ENCODE measurements at regions not wholly inside any gene's neighbourhood (a gene's known extent, or its start where the extent isn't known, plus 50 kb on each side); places are given as distances from the start of the nearest gene placed in this dataset.

DNA sequence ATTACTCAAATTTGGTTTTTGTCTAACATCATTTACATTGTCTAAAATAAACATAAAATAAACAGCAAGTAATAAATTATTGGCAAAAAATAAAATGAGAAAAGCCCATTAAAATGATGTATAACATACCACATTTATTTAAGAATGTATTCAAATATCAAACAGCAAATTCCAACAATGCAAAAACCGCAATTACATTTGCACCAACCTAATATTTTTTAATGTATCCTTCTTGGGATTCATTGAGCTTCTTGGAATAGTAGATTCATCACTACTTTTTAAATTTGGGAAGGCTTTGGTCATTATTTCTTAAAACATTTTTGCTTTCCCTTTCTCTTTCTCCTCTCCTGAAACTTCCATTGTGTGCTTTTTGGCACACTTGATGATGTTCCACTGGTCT is 400.2 kb downstream of the MAGEE1 start:
- TF ChIP-seq, protein P1, sequence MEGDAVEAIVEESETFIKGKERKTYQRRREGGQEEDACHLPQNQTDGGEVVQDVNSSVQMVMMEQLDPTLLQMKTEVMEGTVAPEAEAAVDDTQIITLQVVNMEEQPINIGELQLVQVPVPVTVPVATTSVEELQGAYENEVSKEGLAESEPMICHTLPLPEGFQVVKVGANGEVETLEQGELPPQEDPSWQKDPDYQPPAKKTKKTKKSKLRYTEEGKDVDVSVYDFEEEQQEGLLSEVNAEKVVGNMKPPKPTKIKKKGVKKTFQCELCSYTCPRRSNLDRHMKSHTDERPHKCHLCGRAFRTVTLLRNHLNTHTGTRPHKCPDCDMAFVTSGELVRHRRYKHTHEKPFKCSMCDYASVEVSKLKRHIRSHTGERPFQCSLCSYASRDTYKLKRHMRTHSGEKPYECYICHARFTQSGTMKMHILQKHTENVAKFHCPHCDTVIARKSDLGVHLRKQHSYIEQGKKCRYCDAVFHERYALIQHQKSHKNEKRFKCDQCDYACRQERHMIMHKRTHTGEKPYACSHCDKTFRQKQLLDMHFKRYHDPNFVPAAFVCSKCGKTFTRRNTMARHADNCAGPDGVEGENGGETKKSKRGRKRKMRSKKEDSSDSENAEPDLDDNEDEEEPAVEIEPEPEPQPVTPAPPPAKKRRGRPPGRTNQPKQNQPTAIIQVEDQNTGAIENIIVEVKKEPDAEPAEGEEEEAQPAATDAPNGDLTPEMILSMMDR (IDR thresholded peaks at IDR 0.05; ENCODE audit: low read depth, low read length, missing input control): no peak
- TF ChIP-seq, protein P2, sequence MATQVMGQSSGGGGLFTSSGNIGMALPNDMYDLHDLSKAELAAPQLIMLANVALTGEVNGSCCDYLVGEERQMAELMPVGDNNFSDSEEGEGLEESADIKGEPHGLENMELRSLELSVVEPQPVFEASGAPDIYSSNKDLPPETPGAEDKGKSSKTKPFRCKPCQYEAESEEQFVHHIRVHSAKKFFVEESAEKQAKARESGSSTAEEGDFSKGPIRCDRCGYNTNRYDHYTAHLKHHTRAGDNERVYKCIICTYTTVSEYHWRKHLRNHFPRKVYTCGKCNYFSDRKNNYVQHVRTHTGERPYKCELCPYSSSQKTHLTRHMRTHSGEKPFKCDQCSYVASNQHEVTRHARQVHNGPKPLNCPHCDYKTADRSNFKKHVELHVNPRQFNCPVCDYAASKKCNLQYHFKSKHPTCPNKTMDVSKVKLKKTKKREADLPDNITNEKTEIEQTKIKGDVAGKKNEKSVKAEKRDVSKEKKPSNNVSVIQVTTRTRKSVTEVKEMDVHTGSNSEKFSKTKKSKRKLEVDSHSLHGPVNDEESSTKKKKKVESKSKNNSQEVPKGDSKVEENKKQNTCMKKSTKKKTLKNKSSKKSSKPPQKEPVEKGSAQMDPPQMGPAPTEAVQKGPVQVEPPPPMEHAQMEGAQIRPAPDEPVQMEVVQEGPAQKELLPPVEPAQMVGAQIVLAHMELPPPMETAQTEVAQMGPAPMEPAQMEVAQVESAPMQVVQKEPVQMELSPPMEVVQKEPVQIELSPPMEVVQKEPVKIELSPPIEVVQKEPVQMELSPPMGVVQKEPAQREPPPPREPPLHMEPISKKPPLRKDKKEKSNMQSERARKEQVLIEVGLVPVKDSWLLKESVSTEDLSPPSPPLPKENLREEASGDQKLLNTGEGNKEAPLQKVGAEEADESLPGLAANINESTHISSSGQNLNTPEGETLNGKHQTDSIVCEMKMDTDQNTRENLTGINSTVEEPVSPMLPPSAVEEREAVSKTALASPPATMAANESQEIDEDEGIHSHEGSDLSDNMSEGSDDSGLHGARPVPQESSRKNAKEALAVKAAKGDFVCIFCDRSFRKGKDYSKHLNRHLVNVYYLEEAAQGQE (IDR thresholded peaks at IDR 0.05): no peak
- TF ChIP-seq, protein P3, sequence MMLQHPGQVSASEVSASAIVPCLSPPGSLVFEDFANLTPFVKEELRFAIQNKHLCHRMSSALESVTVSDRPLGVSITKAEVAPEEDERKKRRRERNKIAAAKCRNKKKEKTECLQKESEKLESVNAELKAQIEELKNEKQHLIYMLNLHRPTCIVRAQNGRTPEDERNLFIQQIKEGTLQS (IDR thresholded peaks at IDR 0.05): no peak
- TF ChIP-seq, protein P4, sequence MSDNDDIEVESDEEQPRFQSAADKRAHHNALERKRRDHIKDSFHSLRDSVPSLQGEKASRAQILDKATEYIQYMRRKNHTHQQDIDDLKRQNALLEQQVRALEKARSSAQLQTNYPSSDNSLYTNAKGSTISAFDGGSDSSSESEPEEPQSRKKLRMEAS (IDR thresholded peaks at IDR 0.05): no peak
- TF ChIP-seq SP1 (IDR thresholded peaks at IDR 0.05) (no peak), YY1 (IDR thresholded peaks at IDR 0.05) (no peak), RAD21 (IDR thresholded peaks at IDR 0.05) (no peak), GABPA (IDR thresholded peaks at IDR 0.05 in 1 of 2, conservative IDR thresholded peaks at IDR 0.05 in 1 of 2) (no peak), TAF1 (conservative IDR thresholded peaks at IDR 0.05) (no peak)

All from liver (tissue), 3 donors.